RWPE2 (cell line): ENCODE measurements at regions not wholly inside any gene's neighbourhood (a gene's known extent, or its start where the extent isn't known, plus 50 kb on each side); places are given as distances from the start of the nearest gene placed in this dataset.

Experiments used
- ATAC-seq: fragments of 200-7000 bp; cut with Tn5 transposase; 3 replicates; pipeline ENCODE4 v1.9.1; 2021; ENCODE audit warnings: low read depth
- DNase-seq: peaks from one replicate; pipeline ENCODE4 v3.0.0-alpha.2; 2020; ENCODE audit warnings: low spot score
- H3K27ac ChIP-seq: fragments of 450-650 bp; 2 replicates; pipeline ENCODE4 v1.5.1; 2017; ENCODE audit warnings: mild to moderate bottlenecking; ENCODE audit not compliant: poor library complexity, severe bottlenecking
- H3K27me3 ChIP-seq: fragments of 250-450 bp; sonication (Bioruptor Pico); 2 replicates; pipeline ENCODE4 v1.5.1; 2021; ENCODE audit warnings: mild to moderate bottlenecking, moderate library complexity; ENCODE audit not compliant: insufficient read depth, poor library complexity, severe bottlenecking
- H3K36me3 ChIP-seq: fragments of 250-450 bp; sonication (Bioruptor Pico); 2 replicates; pipeline ENCODE4 v1.5.1; 2020; ENCODE audit warnings: low read depth, mild to moderate bottlenecking, moderate library complexity
- H3K4me1 ChIP-seq: fragments of 250-450 bp; sonication (Bioruptor Pico); 2 replicates; pipeline ENCODE4 v1.5.1; 2021; ENCODE audit warnings: mild to moderate bottlenecking, moderate library complexity; ENCODE audit not compliant: insufficient read depth, poor library complexity, severe bottlenecking
- H3K4me3 ChIP-seq: fragments of 250-450 bp; sonication (Bioruptor Pico); 2 replicates; pipeline ENCODE4 v1.5.1; 2021; ENCODE audit warnings: mild to moderate bottlenecking, moderate library complexity; ENCODE audit not compliant: severe bottlenecking
- H3K9me3 ChIP-seq: fragments of 250-450 bp; sonication (Bioruptor Pico); 2 replicates; pipeline ENCODE4 v1.5.1; 2021; ENCODE audit warnings: mild to moderate bottlenecking, moderate library complexity; ENCODE audit not compliant: severe bottlenecking
- CTCF ChIP-seq: fragments of 450-650 bp; IDR thresholded peaks from one replicate; pipeline ENCODE4 v1.5.1; 2017; ENCODE audit warnings: mild to moderate bottlenecking, moderate library complexity; ENCODE audit not compliant: poor library complexity, severe bottlenecking

GRCh38 chr3:130823996-130824395, 69.9 kb upstream of the ATP2C1 start:
- Histone ChIP-seq H3K4me3 (no peak overlapping the region), H3K27ac (no peak overlapping the region), H3K36me3 (no peaks in the 10 kb centered on the region), H3K9me3 (no peaks in the 10 kb centered on the region), H3K27me3 (no peaks in the 10 kb centered on the region), H3K4me1 (peaks cover 11% of the 10 kb centered on the region)
- TF ChIP-seq CTCF = no peak
- ATAC-seq (no peak), DNase-seq (no peak)

- Histone ChIP-seq H3K9me3 (no peaks in the 10 kb centered on the region), H3K36me3 (no peaks in the 10 kb centered on the region), H3K4me1 (peaks cover 9% of the 10 kb centered on the region), H3K4me3 (no peak overlapping the region), H3K27ac (no peak overlapping the region), H3K27me3 (no peaks in the 10 kb centered on the region)
- no peak for TF ChIP-seq CTCF
- no peak for ATAC-seq
- no peak for DNase-seq
Observed at GRCh38 chr3:130825762-130826299, 68.1 kb upstream of the ATP2C1 start.

DNA sequence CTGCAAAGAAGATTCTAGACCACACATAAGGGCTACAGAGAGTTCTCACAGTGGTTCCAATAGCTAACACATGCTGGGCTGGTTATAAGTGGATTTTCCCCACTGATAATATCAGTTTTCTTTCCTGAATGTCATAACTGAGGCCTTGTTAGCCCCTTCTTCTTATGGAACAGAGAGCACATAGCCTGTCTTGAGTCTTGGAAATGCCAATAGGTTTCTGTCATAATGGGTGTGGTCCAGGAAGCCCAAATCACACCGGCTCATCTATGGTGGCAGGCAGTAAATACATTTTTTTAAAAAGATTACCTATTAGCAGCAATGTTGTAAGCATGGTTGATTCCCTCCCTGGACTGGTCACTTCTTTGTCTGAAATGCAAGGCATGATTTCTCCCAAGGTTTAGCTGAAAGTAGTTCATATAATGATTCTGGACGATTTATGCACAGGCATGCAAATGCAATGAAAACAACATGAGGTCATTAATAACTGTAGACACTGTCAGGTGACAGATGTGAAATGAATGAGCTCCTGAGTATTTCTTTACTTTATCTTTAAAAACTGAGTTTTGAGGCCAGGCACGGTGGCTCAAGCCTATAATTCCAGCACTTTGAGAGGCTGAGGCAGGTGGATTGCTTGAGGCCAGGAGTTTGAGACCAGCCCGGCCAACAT, 67.2 kb upstream of the ATP2C1 start:
- Histone ChIP-seq H3K27ac (no peak overlapping the region), H3K9me3 (no peaks in the 10 kb centered on the region), H3K27me3 (no peaks in the 10 kb centered on the region), H3K4me3 (no peak overlapping the region), H3K36me3 (no peaks in the 10 kb centered on the region), H3K4me1 (peaks cover 5% of the 10 kb centered on the region)
- no peak for TF ChIP-seq CTCF
- DNase-seq (no peak), ATAC-seq (peak; percentile 70; the same call in 2 of the 3 replicates)

DNA sequence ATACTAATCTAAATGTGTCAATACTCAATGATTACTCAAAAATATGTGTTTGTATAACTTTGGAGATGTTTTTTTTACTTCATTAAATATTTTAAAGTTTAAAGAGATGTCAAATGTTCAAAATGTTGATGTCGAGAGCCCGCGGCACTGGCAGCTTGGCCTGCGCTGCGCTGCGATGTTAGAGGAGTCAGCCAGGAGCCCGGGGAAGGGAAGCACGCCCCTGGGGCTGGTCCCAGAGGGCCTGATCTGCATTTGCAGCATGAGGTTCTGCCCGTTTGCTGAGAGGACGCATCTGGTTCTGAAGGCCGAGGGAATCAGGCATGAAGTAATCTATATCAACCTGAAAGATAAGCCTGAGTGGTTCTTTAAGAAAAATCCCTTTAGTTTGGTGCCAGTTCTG, 66.4 kb upstream of the ATP2C1 start:
- Histone ChIP-seq H3K27ac (no peak overlapping the region), H3K36me3 (no peaks in the 10 kb centered on the region), H3K27me3 (no peaks in the 10 kb centered on the region), H3K4me1 (peaks cover 5% of the 10 kb centered on the region), H3K9me3 (no peaks in the 10 kb centered on the region), H3K4me3 (no peak overlapping the region)
- no peak for ATAC-seq
- DNase-seq = no peak
- TF ChIP-seq CTCF = no peak
